GM12878 (cell line): ENCODE measurements at regions not wholly inside any gene's neighbourhood (a gene's known extent, or its start where the extent isn't known, plus 50 kb on each side); places are given as distances from the start of the nearest gene placed in this dataset.

Experiments used
- CBFB ChIP-seq: IDR thresholded peaks from 2 replicates; pipeline ENCODE4 v1.6.1; 2016; ENCODE audit warnings: antibody characterized with exemption, low read depth
- CEBPB ChIP-seq, 2 experiments: fragments of 150-350 bp in 1 of 2; IDR thresholded peaks; 2 replicates each; pipeline ENCODE4 v1.6.1; 2012 to 2014; ENCODE audit warnings: low read depth in 2 of 2, low read length in 2 of 2, borderline replicate concordance in 1 of 2, inconsistent platforms in 1 of 2
- EP300 ChIP-seq, 2 experiments: fragments of 150-350 bp in 1 of 2; IDR thresholded peaks; 2 replicates each; pipeline ENCODE4 v1.6.1; 2011 to 2012; ENCODE audit warnings: low read depth in 2 of 2, low read length in 2 of 2, borderline replicate concordance in 1 of 2, improper control_type of control experiment in 1 of 2, inconsistent platforms in 1 of 2; ENCODE audit not compliant: control insufficient read depth in 1 of 2
- FOS ChIP-seq: IDR thresholded peaks from 3 replicates; pipeline ENCODE4 v1.6.1; 2011; ENCODE audit warnings: borderline replicate concordance; ENCODE audit not compliant: insufficient read length; ENCODE audit errors: extremely low read depth
- IKZF1 ChIP-seq: fragments of 450-650 bp; conservative IDR thresholded peaks from 2 replicates; pipeline ENCODE4 v1.6.1; 2017; ENCODE audit warnings: antibody characterized with exemption, mild to moderate bottlenecking
- JUND ChIP-seq: IDR thresholded peaks from 2 replicates; pipeline ENCODE4 v1.6.1; 2012; ENCODE audit warnings: low read depth, mild to moderate bottlenecking, low read length, improper control_type of control experiment, moderate library complexity
- MEF2A ChIP-seq: IDR thresholded peaks from 2 replicates; pipeline ENCODE4 v1.6.1; 2011; ENCODE audit warnings: low read depth, mild to moderate bottlenecking, low read length, moderate library complexity; ENCODE audit not compliant: insufficient read depth
- POLR2A ChIP-seq: IDR thresholded peaks from 2 replicates; pipeline ENCODE4 v1.6.1; 2011; ENCODE audit warnings: low read depth, mild to moderate bottlenecking, low read length
- RAD21 ChIP-seq: IDR thresholded peaks from 2 replicates; pipeline ENCODE4 v1.6.1; 2011; ENCODE audit warnings: mild to moderate bottlenecking, low read depth, low read length, moderate library complexity; ENCODE audit not compliant: insufficient read depth
- RFX5 ChIP-seq: IDR thresholded peaks from 2 replicates; pipeline ENCODE4 v1.6.1; 2011; ENCODE audit warnings: low read depth, low read length, improper control_type of control experiment
- YBX1 ChIP-seq: fragments of 450-650 bp; IDR thresholded peaks from 2 replicates; pipeline ENCODE4 v1.6.1; 2016; ENCODE audit warnings: antibody characterized with exemption
- TF ChIP-seq, protein P1 (sequence below): fragments of 450-650 bp; IDR thresholded peaks from 2 replicates; pipeline ENCODE4 v1.6.1; 2014; ENCODE audit warnings: mild to moderate bottlenecking
- TF ChIP-seq, protein P2 (sequence below): IDR thresholded peaks from 2 replicates; pipeline ENCODE4 v1.6.1; 2012; ENCODE audit warnings: low read depth, low read length, improper control_type of control experiment
- TF ChIP-seq, protein P3 (sequence below), 3 experiments: IDR thresholded peaks in 2 of 3; conservative IDR thresholded peaks in 1 of 3; 2 replicates each; pipeline ENCODE4 v1.5.1; 2011; ENCODE audit warnings: low read depth in 3 of 3, low read length in 3 of 3, mild to moderate bottlenecking in 3 of 3, control low read depth in 2 of 3, moderate library complexity in 2 of 3, inconsistent platforms in 1 of 3, mixed read lengths in 1 of 3; ENCODE audit not compliant: control insufficient read depth in 2 of 3, insufficient read depth in 1 of 3; ENCODE audit errors: extremely low read depth in 1 of 3

DNA sequence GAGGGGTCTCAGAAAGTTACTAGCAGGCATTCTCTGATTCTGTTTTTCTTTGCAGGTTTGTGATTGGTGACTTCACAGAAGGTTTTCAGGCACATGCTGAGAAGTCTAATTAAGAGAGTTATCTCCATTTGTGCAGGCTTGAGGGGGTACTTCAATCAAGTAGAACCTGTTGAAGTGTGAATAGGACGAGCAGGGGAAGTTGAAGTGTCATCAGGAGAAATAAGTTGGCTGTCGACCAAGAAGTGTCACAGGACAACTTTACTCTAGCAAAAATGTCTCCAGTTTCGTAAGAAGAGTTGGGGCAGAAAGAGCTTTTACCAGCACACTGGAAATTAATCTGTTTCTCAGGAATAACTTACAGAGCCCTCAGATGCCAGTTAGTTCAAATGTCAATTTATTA lies 576.5 kb upstream of the SLITRK5 start:
- no peak for TF ChIP-seq JUND
- TF ChIP-seq RFX5: no peak
- no peak for TF ChIP-seq CEBPB (IDR thresholded peaks at IDR 0.05; ENCODE audit: borderline replicate concordance in 1 of 2, low read depth in 2 of 2, low read length in 2 of 2)
- TF ChIP-seq, protein P1, sequence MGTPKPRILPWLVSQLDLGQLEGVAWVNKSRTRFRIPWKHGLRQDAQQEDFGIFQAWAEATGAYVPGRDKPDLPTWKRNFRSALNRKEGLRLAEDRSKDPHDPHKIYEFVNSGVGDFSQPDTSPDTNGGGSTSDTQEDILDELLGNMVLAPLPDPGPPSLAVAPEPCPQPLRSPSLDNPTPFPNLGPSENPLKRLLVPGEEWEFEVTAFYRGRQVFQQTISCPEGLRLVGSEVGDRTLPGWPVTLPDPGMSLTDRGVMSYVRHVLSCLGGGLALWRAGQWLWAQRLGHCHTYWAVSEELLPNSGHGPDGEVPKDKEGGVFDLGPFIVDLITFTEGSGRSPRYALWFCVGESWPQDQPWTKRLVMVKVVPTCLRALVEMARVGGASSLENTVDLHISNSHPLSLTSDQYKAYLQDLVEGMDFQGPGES: no peak
- TF ChIP-seq FOS: no peak
- no peak for TF ChIP-seq RAD21
- TF ChIP-seq YBX1: no peak
- TF ChIP-seq MEF2A: no peak
- no peak for TF ChIP-seq POLR2A
- TF ChIP-seq, protein P2, sequence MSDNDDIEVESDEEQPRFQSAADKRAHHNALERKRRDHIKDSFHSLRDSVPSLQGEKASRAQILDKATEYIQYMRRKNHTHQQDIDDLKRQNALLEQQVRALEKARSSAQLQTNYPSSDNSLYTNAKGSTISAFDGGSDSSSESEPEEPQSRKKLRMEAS: no peak
- TF ChIP-seq CBFB: no peak
- no peak for TF ChIP-seq IKZF1
- TF ChIP-seq, protein P3, sequence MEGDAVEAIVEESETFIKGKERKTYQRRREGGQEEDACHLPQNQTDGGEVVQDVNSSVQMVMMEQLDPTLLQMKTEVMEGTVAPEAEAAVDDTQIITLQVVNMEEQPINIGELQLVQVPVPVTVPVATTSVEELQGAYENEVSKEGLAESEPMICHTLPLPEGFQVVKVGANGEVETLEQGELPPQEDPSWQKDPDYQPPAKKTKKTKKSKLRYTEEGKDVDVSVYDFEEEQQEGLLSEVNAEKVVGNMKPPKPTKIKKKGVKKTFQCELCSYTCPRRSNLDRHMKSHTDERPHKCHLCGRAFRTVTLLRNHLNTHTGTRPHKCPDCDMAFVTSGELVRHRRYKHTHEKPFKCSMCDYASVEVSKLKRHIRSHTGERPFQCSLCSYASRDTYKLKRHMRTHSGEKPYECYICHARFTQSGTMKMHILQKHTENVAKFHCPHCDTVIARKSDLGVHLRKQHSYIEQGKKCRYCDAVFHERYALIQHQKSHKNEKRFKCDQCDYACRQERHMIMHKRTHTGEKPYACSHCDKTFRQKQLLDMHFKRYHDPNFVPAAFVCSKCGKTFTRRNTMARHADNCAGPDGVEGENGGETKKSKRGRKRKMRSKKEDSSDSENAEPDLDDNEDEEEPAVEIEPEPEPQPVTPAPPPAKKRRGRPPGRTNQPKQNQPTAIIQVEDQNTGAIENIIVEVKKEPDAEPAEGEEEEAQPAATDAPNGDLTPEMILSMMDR (IDR thresholded peaks at IDR 0.05 in 2 of 3, conservative IDR thresholded peaks at IDR 0.05 in 1 of 3; ENCODE audit: control insufficient read depth in 2 of 3, extremely low read depth in 1 of 3, insufficient read depth in 1 of 3, low read depth in 3 of 3, low read length in 3 of 3): no peak
- no peak for TF ChIP-seq EP300 (IDR thresholded peaks at IDR 0.05; ENCODE audit: borderline replicate concordance in 1 of 2, control insufficient read depth in 1 of 2, low read depth in 2 of 2, low read length in 2 of 2)
